ENCODE measurements at regions not wholly inside any gene's neighbourhood (a gene's known extent, or its start where the extent isn't known, plus 50 kb on each side); places are given as distances from the start of the nearest gene placed in this dataset.

DNA sequence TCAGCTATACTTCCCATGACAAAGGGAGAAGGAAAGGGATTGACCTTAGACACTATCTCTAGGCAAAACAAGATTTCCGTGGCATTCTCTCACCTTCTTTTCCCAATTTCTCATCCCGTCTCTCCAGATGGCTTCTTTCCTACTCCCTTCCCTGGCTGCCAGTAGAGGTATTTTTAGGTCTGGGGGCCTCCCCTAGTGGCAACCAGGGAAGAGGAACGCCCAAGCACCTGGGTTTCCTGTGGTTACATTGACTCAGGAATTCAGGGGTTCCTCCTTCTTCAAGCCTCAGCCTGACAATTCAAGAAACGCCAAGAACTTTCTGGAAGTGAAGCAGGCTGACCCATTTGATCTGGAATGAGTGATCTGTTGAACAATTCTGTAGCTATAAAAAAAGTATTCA, 111.5 kb upstream of the OSMR start:
- no peaks in the 10 kb centered on the region for H3K27me3 ChIP-seq (replicated peaks in 1 of 4; ENCODE audit: control insufficient read depth in 3 of 4, extremely low read depth in 1 of 4, insufficient read depth in 3 of 4, low read length in 3 of 4)
- no peak overlapping the region for H3K4me2 ChIP-seq (ENCODE audit: insufficient read depth in 1 of 2, low read depth in 2 of 2, low read length in 2 of 2)
- peak; percentile 87; the same call in 1 of the 2 replicates for TF ChIP-seq TCF12 (IDR thresholded peaks at IDR 0.05; ENCODE audit: low read depth, low read length)
- TF ChIP-seq ASH2L (IDR thresholded peaks at IDR 0.05; ENCODE audit: low read length): no peak
- TF ChIP-seq TEAD4 (IDR thresholded peaks at IDR 0.05; ENCODE audit: low read depth, low read length): peak; percentile 50; the same call in 1 of the 2 replicates
- TF ChIP-seq RAD21 (IDR thresholded peaks at IDR 0.05 in 1 of 2, conservative IDR thresholded peaks at IDR 0.05 in 1 of 2; ENCODE audit: low read depth in 2 of 2, low read length in 2 of 2): peak; percentile 83 to 86
- no peak for TF ChIP-seq TBP (IDR thresholded peaks at IDR 0.05; ENCODE audit: low read depth, low read length)
- TF ChIP-seq, protein P1, sequence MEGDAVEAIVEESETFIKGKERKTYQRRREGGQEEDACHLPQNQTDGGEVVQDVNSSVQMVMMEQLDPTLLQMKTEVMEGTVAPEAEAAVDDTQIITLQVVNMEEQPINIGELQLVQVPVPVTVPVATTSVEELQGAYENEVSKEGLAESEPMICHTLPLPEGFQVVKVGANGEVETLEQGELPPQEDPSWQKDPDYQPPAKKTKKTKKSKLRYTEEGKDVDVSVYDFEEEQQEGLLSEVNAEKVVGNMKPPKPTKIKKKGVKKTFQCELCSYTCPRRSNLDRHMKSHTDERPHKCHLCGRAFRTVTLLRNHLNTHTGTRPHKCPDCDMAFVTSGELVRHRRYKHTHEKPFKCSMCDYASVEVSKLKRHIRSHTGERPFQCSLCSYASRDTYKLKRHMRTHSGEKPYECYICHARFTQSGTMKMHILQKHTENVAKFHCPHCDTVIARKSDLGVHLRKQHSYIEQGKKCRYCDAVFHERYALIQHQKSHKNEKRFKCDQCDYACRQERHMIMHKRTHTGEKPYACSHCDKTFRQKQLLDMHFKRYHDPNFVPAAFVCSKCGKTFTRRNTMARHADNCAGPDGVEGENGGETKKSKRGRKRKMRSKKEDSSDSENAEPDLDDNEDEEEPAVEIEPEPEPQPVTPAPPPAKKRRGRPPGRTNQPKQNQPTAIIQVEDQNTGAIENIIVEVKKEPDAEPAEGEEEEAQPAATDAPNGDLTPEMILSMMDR (IDR thresholded peaks at IDR 0.05; ENCODE audit: control extremely low read depth in 1 of 3, insufficient read depth in 1 of 3, low read depth in 1 of 3, low read length in 3 of 3): peak; percentile 58 to 76 (median 75)
- H2BK5ac ChIP-seq (ENCODE audit: low read depth, low read length): no peak overlapping the region
- no peaks in the 10 kb centered on the region for H3K9me3 ChIP-seq (ENCODE audit: insufficient read depth in 2 of 2, low read depth in 1 of 2, low read length in 1 of 2)
- no peak overlapping the region for H3K14ac ChIP-seq (ENCODE audit: insufficient read length)
- no peak overlapping the region for H2BK20ac ChIP-seq (ENCODE audit: low read length)
- H4K91ac ChIP-seq (replicated peaks; ENCODE audit: insufficient read length, low read length): no peak overlapping the region
- H3K4ac ChIP-seq (replicated peaks; ENCODE audit: insufficient read length, low read depth, low read length): no peak overlapping the region
- no peak overlapping the region for H2BK12ac ChIP-seq (ENCODE audit: low read depth, low read length)
- ChIA-PET POLR2A (ENCODE audit: partially characterized antibody) (no interaction called here), CTCF (ENCODE audit: partially characterized antibody) (interaction anchor here (0.7 to 3.3 kb wide), 21 partner anchors 10 to 469 kb away, joined by 3 to 18 read pairs (median 4); no protein-coding TSS in a partner anchor)
- no peak overlapping the region for H3K9ac ChIP-seq (replicated peaks in 1 of 4; ENCODE audit: extremely low read depth in 1 of 4, low read depth in 3 of 4, low read length in 3 of 4)
- FAIRE-seq (no peak), DNase-seq (ENCODE audit: low read depth in 1 of 2, low spot score in 2 of 2) (peak in 1 of 2 experiments; percentile 43)
- H3K23me2 ChIP-seq (ENCODE audit: low read depth, low read length): no peaks in the 10 kb centered on the region
- H3K4me3 ChIP-seq (ENCODE audit: extremely low read depth in 1 of 4, insufficient read depth in 2 of 4, low read depth in 3 of 4, low read length in 4 of 4): no peak overlapping the region
- H3K27ac ChIP-seq (ENCODE audit: low read depth, low read length): no peak overlapping the region
- no peak overlapping the region for H2BK120ac ChIP-seq (replicated peaks; ENCODE audit: low read depth, low read length)
- H2BK15ac ChIP-seq (ENCODE audit: low read length): no peak overlapping the region
- H2AFZ ChIP-seq (ENCODE audit: low read length): peak overlapping the region; percentile 92
- WGBS, 2 experiments (ENCODE audit: extremely low coverage in 1 of 2, insufficient coverage in 1 of 2, insufficient read length in 1 of 2, insufficient replicate concordance in 2 of 2, low coverage in 1 of 2, low lambda C conversion rate in 2 of 2, missing lambda C conversion rate in 1 of 2): 44% methylated on average over 3 of the region's 4 CpGs; no CpG with 5 or more reads in 1 of the 2 experiments
- H3K79me2 ChIP-seq (ENCODE audit: control insufficient read depth in 1 of 2, insufficient read depth in 2 of 2, low read length in 2 of 2): no peaks in the 10 kb centered on the region
- no peak overlapping the region for H3K56ac ChIP-seq (replicated peaks; ENCODE audit: insufficient read length, low read depth, low read length)
- H3K79me1 ChIP-seq (ENCODE audit: low read depth, low read length): no peaks in the 10 kb centered on the region
- H4K20me1 ChIP-seq (replicated peaks in 1 of 2; ENCODE audit: control insufficient read depth in 1 of 2, insufficient read depth in 2 of 2, low read length in 2 of 2): no peaks in the 10 kb centered on the region
- no peak overlapping the region for H3K18ac ChIP-seq (ENCODE audit: extremely low read depth, low read length)
- H3K4me1 ChIP-seq (replicated peaks in 1 of 4; ENCODE audit: control insufficient read depth in 3 of 4, insufficient read depth in 4 of 4, low read length in 3 of 4): no peaks in the 10 kb centered on the region
- H4K5ac ChIP-seq (ENCODE audit: insufficient read length, low read depth, low read length): no peak overlapping the region
- no peaks in the 10 kb centered on the region for H3K36me3 ChIP-seq (ENCODE audit: control insufficient read depth in 2 of 4, insufficient read depth in 4 of 4, low read length in 3 of 4)
- H4K8ac ChIP-seq (ENCODE audit: extremely low read depth, insufficient read depth, low read length): no peak overlapping the region
- no peak overlapping the region for H3K23ac ChIP-seq (ENCODE audit: insufficient read length)
- H2AK5ac ChIP-seq (ENCODE audit: low read depth, low read length): no peak overlapping the region

All from H1 (cell line).